Hepatocyte (in vitro differentiated cells): ENCODE measurements at regions not wholly inside any gene's neighbourhood (a gene's known extent, or its start where the extent isn't known, plus 50 kb on each side); places are given as distances from the start of the nearest gene placed in this dataset.

Experiments used
- EZH2 ChIP-seq: fragments of 200-600 bp; sonication (generic); IDR thresholded peaks from 2 replicates; pipeline ENCODE4 v1.6.1; 2016; ENCODE audit warnings: antibody characterized with exemption, mild to moderate bottlenecking, borderline replicate concordance
- TF ChIP-seq, protein P1 (sequence below): fragments of 200-600 bp; sonication (generic); IDR thresholded peaks from 2 replicates; pipeline ENCODE4 v1.5.1; 2016; ENCODE audit warnings: antibody characterized with exemption, mild to moderate bottlenecking; ENCODE audit not compliant: poor library complexity

DNA sequence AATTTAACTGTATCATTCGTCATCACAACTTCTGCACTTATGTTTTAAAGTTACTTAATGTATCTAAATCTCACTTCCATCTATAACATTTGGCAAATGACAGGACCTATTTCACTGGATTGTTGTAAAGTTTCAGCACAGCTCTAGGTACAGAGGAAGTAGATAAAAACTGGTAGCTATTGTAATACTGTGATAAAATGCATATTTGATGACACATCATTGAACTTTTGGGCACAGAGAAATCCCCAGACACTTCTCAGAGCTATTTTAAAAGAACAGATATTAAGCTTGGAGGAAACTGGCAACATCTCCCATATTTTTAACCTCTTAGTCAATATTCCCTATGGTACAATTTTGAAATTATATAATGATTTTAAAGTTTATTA, 138.7 kb downstream of the RFPL4B start:
- TF ChIP-seq, protein P1, sequence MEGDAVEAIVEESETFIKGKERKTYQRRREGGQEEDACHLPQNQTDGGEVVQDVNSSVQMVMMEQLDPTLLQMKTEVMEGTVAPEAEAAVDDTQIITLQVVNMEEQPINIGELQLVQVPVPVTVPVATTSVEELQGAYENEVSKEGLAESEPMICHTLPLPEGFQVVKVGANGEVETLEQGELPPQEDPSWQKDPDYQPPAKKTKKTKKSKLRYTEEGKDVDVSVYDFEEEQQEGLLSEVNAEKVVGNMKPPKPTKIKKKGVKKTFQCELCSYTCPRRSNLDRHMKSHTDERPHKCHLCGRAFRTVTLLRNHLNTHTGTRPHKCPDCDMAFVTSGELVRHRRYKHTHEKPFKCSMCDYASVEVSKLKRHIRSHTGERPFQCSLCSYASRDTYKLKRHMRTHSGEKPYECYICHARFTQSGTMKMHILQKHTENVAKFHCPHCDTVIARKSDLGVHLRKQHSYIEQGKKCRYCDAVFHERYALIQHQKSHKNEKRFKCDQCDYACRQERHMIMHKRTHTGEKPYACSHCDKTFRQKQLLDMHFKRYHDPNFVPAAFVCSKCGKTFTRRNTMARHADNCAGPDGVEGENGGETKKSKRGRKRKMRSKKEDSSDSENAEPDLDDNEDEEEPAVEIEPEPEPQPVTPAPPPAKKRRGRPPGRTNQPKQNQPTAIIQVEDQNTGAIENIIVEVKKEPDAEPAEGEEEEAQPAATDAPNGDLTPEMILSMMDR, result no peak
- no peak for TF ChIP-seq EZH2
